ENCODE measurements at regions not wholly inside any gene's neighbourhood (a gene's known extent, or its start where the extent isn't known, plus 50 kb on each side); places are given as distances from the start of the nearest gene placed in this dataset.

- TF ChIP-seq, protein P1, sequence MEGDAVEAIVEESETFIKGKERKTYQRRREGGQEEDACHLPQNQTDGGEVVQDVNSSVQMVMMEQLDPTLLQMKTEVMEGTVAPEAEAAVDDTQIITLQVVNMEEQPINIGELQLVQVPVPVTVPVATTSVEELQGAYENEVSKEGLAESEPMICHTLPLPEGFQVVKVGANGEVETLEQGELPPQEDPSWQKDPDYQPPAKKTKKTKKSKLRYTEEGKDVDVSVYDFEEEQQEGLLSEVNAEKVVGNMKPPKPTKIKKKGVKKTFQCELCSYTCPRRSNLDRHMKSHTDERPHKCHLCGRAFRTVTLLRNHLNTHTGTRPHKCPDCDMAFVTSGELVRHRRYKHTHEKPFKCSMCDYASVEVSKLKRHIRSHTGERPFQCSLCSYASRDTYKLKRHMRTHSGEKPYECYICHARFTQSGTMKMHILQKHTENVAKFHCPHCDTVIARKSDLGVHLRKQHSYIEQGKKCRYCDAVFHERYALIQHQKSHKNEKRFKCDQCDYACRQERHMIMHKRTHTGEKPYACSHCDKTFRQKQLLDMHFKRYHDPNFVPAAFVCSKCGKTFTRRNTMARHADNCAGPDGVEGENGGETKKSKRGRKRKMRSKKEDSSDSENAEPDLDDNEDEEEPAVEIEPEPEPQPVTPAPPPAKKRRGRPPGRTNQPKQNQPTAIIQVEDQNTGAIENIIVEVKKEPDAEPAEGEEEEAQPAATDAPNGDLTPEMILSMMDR (IDR thresholded peaks at IDR 0.05): no peak
- no peak for TF ChIP-seq EZH2 (IDR thresholded peaks at IDR 0.05; ENCODE audit: borderline replicate concordance, insufficient read depth, low read depth, low read length, poor library complexity, severe bottlenecking)
- WGBS (ENCODE audit: insufficient coverage): 72% methylated on average over 2 of the region's 4 CpGs
- Histone ChIP-seq H4K20me1 (ENCODE audit: control insufficient read depth, insufficient read depth, low read length, poor library complexity, severe bottlenecking) (no peaks in the 10 kb centered on the region), H3K9ac (ENCODE audit: low read length) (no peak overlapping the region), H3K79me2 (ENCODE audit: control insufficient read depth, insufficient read depth, low read length) (no peaks in the 10 kb centered on the region), H3K36me3 (replicated peaks in 1 of 2; ENCODE audit: control extremely low read depth in 1 of 2, control insufficient read depth in 1 of 2, extremely low read depth in 1 of 2, insufficient read depth in 2 of 2, low read length in 1 of 2) (no peaks in the 10 kb centered on the region), H3K4me2 (replicated peaks; ENCODE audit: low read depth, low read length, poor library complexity, severe bottlenecking) (no peak overlapping the region), H3K9me3 (ENCODE audit: control extremely low read depth in 1 of 3, control insufficient read depth in 2 of 3, insufficient read depth in 1 of 3, low read length in 2 of 3) (no peaks in the 10 kb centered on the region), H3K27me3 (replicated peaks in 1 of 4; ENCODE audit: control extremely low read depth in 1 of 4, control insufficient read depth in 3 of 4, insufficient read depth in 4 of 4, low read length in 3 of 4) (no peaks in the 10 kb centered on the region), H3K4me1 (ENCODE audit: control insufficient read depth in 2 of 2, insufficient read depth in 2 of 2, low read length in 2 of 2) (no peaks in the 10 kb centered on the region), H3K27ac (ENCODE audit: low read length in 2 of 2) (no peak overlapping the region), H3K4me3 (ENCODE audit: control extremely low read depth in 1 of 5, extremely low read depth in 1 of 5, insufficient read depth in 1 of 5, low read depth in 2 of 5, low read length in 4 of 5) (no peak overlapping the region), H2AFZ (ENCODE audit: insufficient read depth, low read depth, low read length, poor library complexity, severe bottlenecking) (no peak overlapping the region)
- ATAC-seq (ENCODE audit: low read depth): no peak
- POLR2A ChIA-PET: no interaction called here
- Mint-ChIP-seq H3K9me3 (ENCODE audit: insufficient read depth) (no peaks in the 10 kb centered on the region), H3K4me3 (no peak overlapping the region), H3K27ac (no peak overlapping the region), H3K4me1 (no peaks in the 10 kb centered on the region), H3K27me3 (no peaks in the 10 kb centered on the region)
- no peak for DNase-seq
- CTCF ChIA-PET: no interaction called here
- intact Hi-C loops (cut with micrococcal nuclease): no loop called here
Observed at GRCh38 chr2:155633060-155633839, 699.3 kb downstream of the NR4A2 start.

- POLR2A ChIA-PET: no interaction called here
- no peak overlapping the region for H3K9ac ChIP-seq (ENCODE audit: low read length)
- no peaks in the 10 kb centered on the region for H3K9me3 Mint-ChIP-seq (ENCODE audit: insufficient read depth)
- DNase-seq (no peak), ATAC-seq (ENCODE audit: low read depth) (no peak)
- H3K4me3 Mint-ChIP-seq: no peak overlapping the region
- intact Hi-C loops (cut with micrococcal nuclease): no loop called here
- no peaks in the 10 kb centered on the region for H3K4me1 ChIP-seq (ENCODE audit: control insufficient read depth in 2 of 2, insufficient read depth in 2 of 2, low read length in 2 of 2)
- 93% methylated on average over 3 of the region's 5 CpGs for WGBS (ENCODE audit: insufficient coverage)
- no peaks in the 10 kb centered on the region for H3K27me3 ChIP-seq (replicated peaks in 1 of 4; ENCODE audit: control extremely low read depth in 1 of 4, control insufficient read depth in 3 of 4, insufficient read depth in 4 of 4, low read length in 3 of 4)
- no peaks in the 10 kb centered on the region for H3K79me2 ChIP-seq (ENCODE audit: control insufficient read depth, insufficient read depth, low read length)
- TF ChIP-seq, protein P1 (IDR thresholded peaks at IDR 0.05): no peak
- TF ChIP-seq EZH2 (IDR thresholded peaks at IDR 0.05; ENCODE audit: borderline replicate concordance, insufficient read depth, low read depth, low read length, poor library complexity, severe bottlenecking): no peak
- H4K20me1 ChIP-seq (ENCODE audit: control insufficient read depth, insufficient read depth, low read length, poor library complexity, severe bottlenecking): no peaks in the 10 kb centered on the region
- H3K4me1 Mint-ChIP-seq: no peaks in the 10 kb centered on the region
- no peak overlapping the region for H3K27ac Mint-ChIP-seq
- no peak overlapping the region for H2AFZ ChIP-seq (ENCODE audit: insufficient read depth, low read depth, low read length, poor library complexity, severe bottlenecking)
- CTCF ChIA-PET: no interaction called here
- no peak overlapping the region for H3K27ac ChIP-seq (ENCODE audit: low read length in 2 of 2)
- H3K4me2 ChIP-seq (replicated peaks; ENCODE audit: low read depth, low read length, poor library complexity, severe bottlenecking): no peak overlapping the region
- no peak overlapping the region for H3K4me3 ChIP-seq (ENCODE audit: control extremely low read depth in 1 of 5, extremely low read depth in 1 of 5, insufficient read depth in 1 of 5, low read depth in 2 of 5, low read length in 4 of 5)
- no peaks in the 10 kb centered on the region for H3K27me3 Mint-ChIP-seq
- no peaks in the 10 kb centered on the region for H3K36me3 ChIP-seq (replicated peaks in 1 of 2; ENCODE audit: control extremely low read depth in 1 of 2, control insufficient read depth in 1 of 2, extremely low read depth in 1 of 2, insufficient read depth in 2 of 2, low read length in 1 of 2)
- H3K9me3 ChIP-seq (ENCODE audit: control extremely low read depth in 1 of 3, control insufficient read depth in 2 of 3, insufficient read depth in 1 of 3, low read length in 2 of 3): no peaks in the 10 kb centered on the region
Observed at GRCh38 chr2:155630760-155631159, 701.8 kb downstream of the NR4A2 start.

Measured in B cell (primary cell).